ENCODE measurements at regions not wholly inside any gene's neighbourhood (a gene's known extent, or its start where the extent isn't known, plus 50 kb on each side); places are given as distances from the start of the nearest gene placed in this dataset.
A peak's percentile ranks its signal among the peaks of the same experiment; 100 is the strongest.
"Not testable (repeated sequence)": the region's sequence is repeated elsewhere in the genome, so short reads cannot be mapped to it uniquely, and the experiment has no call there.

GRCh38 chr6:135655055-135655454 is 157.5 kb upstream of the AHI1 start:
- DNase-seq, result no peak

GRCh38 chr6:135657207-135657606 is 159.7 kb upstream of the AHI1 start:
- no peak for DNase-seq

- DNase-seq, result no peak
Measured at GRCh38 chr6:135658481-135658880, 160.9 kb upstream of the AHI1 start.

GRCh38 chr6:135658916-135659315 is 161.4 kb upstream of the AHI1 start:
- DNase-seq, result no peak

GRCh38 chr6:135664527-135664926 is 167.0 kb upstream of the AHI1 start:
- DNase-seq, result no peak

GRCh38 chr6:135665935-135666334 is 168.4 kb upstream of the AHI1 start:
- no peak for DNase-seq

- DNase-seq, result peak; percentile 48
Measured at GRCh38 chr6:135667691-135668455, 170.3 kb upstream of the AHI1 start.

- no peak for DNase-seq
Measured at GRCh38 chr6:135672256-135672655, 174.7 kb upstream of the AHI1 start.

- DNase-seq, result peak; percentile 80
Measured at GRCh38 chr6:135673501-135674309, 176.2 kb upstream of the AHI1 start.

- no peak for DNase-seq
Measured at GRCh38 chr6:135675026-135675425, 176.5 kb upstream of the PDE7B start.

- peak; percentile 51 for DNase-seq
Measured at GRCh38 chr6:135675862-135676261, 175.6 kb upstream of the PDE7B start.

GRCh38 chr6:135680964-135681913 is 170.3 kb upstream of the PDE7B start:
- DNase-seq, result no peak

GRCh38 chr6:135686784-135687301 is 164.7 kb upstream of the PDE7B start:
- peak; percentile 57 for DNase-seq

- not testable (repeated sequence) for DNase-seq
Measured at GRCh38 chr6:135688476-135688875, 163.0 kb upstream of the PDE7B start.

GRCh38 chr6:135692426-135692825 is 159.1 kb upstream of the PDE7B start:
- peak; percentile 49 for DNase-seq

GRCh38 chr6:135693811-135694370 is 157.6 kb upstream of the PDE7B start:
- peak; percentile 33 for DNase-seq

GRCh38 chr6:135699705-135700104 is 151.8 kb upstream of the PDE7B start:
- DNase-seq, result no peak

GRCh38 chr6:135701426-135701825 is 150.1 kb upstream of the PDE7B start:
- DNase-seq, result no peak

- no peak for DNase-seq
Measured at GRCh38 chr6:135703007-135703406, 148.5 kb upstream of the PDE7B start.

- DNase-seq, result no peak
Measured at GRCh38 chr6:135703621-135704020, 147.9 kb upstream of the PDE7B start.

GRCh38 chr6:135707426-135707825 is 144.1 kb upstream of the PDE7B start:
- no peak for DNase-seq

- DNase-seq, result no peak
Measured at GRCh38 chr6:135710042-135710441, 141.5 kb upstream of the PDE7B start.

Measured in fibroblast of skin of back (primary cell).